ENCODE measurements at regions not wholly inside any gene's neighbourhood (a gene's known extent, or its start where the extent isn't known, plus 50 kb on each side); places are given as distances from the start of the nearest gene placed in this dataset.
A peak's percentile ranks its signal among the peaks of the same experiment; 100 is the strongest.
"Not testable (repeated sequence)": the region's sequence is repeated elsewhere in the genome, so short reads cannot be mapped to it uniquely, and the experiment has no call there.

DNA sequence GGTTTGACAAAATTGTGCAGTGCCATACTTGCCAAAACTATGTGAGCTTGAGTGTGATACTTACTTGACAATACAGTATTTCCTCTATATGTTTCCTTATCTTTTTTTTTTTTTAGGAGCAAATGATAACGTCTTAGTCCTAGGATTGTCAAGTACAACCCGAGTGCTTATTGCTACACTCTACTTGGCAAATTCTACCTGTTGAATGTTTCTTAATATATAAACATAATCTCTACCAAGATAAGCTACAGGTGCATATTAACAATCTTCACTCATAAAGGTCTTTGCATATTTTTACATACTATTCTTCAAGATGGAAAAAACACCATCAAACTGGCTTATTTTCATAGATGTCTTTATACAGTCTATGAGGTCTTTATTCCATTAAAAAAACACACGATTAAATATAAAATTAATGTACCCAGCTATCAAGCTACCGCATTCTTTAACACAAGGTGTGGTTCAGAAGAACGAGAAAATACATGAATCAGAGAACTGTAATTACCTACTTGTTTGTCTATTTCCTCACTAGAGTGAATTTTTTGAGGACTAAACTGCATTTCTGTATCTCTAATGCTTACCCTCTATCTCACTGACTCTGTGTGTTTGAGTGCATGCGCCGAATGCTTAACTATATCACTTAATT, 76.1 kb upstream of the PDSS1 start:
- no peak for DNase-seq (ENCODE audit: extremely low read depth in 1 of 2, low read depth in 1 of 2)

DNA sequence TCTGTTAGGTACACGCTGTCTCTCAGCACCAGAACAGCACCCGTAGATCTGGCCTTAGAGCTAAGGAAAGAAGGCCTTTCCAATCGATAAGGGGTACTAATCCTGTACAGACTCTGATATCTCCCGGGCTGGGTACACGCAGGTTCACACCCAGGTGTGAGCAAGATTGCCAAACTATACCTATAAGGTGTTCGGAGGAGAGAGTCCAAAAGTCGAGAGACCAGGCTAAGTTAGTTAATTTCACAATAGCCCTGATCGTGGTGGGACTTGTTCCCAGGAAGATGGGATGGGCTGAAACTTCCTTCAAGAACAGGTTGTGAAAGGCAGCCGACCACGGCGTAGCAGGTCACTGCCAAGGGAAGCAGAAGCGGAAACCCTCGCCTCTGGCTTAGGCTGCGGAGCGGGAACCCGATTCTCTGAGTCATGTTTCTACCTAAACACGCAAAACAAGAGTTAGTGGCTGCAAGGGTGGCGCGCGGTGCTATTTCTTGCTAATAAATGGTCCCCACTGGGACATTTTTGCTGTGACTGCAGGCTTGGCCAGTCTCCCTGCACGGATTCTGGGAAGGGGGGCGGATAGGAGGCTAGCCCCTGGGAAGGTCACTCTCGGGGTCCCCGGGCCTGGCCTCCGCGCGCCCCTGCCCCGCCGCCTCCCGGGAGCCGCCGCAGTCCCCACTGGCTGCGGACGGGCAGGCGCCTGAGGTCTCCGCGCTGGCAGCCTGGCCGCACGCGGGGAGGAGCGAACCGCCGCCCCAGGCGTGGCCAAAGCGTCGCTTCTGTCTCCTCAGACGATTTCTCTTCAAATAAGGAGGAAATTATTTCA, 75.4 kb upstream of the PDSS1 start:
- peak; percentile 11 for DNase-seq (ENCODE audit: extremely low read depth in 1 of 2, low read depth in 1 of 2)

GRCh38 chr10:26622891-26623290, 74.6 kb upstream of the PDSS1 start:
- DNase-seq (ENCODE audit: extremely low read depth in 1 of 2, low read depth in 1 of 2): no peak

DNA sequence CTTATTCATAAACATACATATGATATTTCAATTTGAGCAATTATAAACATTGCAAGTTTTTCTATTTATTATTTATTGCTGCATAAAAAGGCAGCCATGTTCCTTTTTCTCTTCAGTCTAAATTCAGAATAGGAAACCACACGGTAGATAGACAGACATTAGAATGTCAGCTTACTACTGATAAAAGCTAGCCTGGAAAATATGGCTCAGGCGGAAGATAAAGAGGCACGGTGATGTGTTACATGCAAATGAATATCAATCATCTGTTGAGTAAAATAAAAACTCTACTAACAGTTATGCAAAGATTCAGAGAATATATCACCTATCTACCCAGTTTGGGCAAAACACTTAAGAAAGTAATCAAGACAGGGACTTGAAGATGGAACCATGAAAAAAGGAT, 73.5 kb upstream of the PDSS1 start:
- DNase-seq (ENCODE audit: extremely low read depth in 1 of 2, low read depth in 1 of 2): no peak

DNA sequence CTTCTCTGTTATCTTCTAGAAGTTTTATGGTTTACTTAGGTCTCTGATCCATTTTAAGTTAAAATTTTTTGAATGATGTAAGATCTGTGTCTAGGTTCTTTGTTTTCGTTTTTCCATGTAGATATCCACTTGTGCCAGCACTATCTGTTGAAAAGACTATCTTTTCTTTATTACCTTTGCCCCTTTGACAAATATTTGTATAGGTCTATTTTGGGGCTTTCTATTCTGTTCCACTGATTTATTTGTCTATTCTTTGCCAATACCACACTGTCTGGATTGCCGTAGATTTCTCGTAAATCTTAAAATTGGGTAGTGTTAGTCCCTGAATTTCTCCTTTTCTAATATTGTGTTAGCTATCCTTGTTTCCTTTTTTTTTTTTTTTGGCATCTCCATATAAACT, 71.4 kb upstream of the PDSS1 start:
- no peak for DNase-seq (ENCODE audit: extremely low read depth in 1 of 2, low read depth in 1 of 2)

DNA sequence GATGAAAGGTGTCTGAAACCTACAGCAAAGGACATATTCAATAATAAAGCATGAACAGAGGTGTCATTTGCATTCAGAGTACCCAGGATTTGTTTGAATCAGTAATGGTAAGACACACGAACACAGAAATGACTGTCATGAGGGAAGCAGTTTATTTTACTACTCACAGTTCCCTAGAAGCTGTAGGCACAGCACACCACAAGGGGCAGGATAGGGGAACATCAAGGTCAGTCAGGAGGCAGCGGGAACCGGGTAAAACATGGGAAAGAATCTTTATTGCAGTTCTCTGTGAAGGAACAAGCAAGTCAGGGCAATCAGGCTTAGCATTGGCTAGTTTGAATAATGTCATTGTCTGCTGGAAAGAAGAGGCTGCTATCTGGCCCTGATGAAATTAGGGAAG, 70.2 kb upstream of the PDSS1 start:
- no peak for DNase-seq (ENCODE audit: extremely low read depth in 1 of 2, low read depth in 1 of 2)

GRCh38 chr10:26628395-26628794, 69.1 kb upstream of the PDSS1 start:
- DNase-seq (ENCODE audit: extremely low read depth in 1 of 2, low read depth in 1 of 2): no peak

DNA sequence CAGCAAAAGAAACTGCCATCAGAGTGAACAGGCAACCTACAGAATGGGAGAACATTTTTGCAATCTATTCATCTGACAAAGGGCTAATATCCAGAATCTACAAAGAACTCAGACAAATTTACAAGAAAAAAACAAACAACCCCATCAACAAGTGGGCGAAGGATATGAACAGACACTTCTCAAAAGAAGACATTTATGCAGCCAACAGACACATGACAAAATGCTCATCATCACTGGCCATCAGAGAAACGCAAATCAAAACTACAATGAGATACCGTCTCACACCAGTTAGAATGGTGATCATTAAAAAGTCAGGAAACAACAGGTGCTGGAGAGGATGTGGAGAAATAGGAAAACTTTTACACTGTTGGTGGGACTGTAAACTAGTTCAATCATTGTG, 65.3 kb upstream of the PDSS1 start:
- not testable (repeated sequence) for DNase-seq (ENCODE audit: extremely low read depth in 1 of 2, low read depth in 1 of 2)

GRCh38 chr10:26634111-26634510, 63.4 kb upstream of the PDSS1 start:
- DNase-seq (ENCODE audit: extremely low read depth in 1 of 2, low read depth in 1 of 2): not testable (repeated sequence)

- no peak for DNase-seq (ENCODE audit: extremely low read depth in 1 of 2, low read depth in 1 of 2)
These were observed 59.8 kb upstream of the PDSS1 start for GRCh38 chr10:26637521-26638275.

DNA sequence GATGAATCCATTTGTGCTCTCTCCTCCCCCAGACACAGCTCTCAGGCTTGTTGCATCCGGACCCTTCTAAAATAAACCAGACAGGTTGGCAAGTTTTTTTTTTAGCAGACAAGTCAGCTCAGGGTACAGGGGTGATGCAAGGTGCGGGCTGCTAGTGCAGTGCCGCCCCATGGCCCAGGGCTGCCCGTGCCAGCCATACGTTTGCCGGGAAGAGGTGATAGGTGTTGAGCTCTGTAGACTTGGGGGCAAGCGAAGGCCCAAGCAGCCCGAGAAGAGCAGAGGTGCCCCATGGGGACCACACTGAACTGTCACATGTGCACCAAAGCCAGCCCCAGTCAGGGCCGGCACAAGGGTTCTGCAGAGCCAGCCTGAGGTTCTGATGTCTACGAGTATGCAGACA, 57.1 kb upstream of the PDSS1 start:
- no peak for DNase-seq (ENCODE audit: extremely low read depth in 1 of 2, low read depth in 1 of 2)

DNA sequence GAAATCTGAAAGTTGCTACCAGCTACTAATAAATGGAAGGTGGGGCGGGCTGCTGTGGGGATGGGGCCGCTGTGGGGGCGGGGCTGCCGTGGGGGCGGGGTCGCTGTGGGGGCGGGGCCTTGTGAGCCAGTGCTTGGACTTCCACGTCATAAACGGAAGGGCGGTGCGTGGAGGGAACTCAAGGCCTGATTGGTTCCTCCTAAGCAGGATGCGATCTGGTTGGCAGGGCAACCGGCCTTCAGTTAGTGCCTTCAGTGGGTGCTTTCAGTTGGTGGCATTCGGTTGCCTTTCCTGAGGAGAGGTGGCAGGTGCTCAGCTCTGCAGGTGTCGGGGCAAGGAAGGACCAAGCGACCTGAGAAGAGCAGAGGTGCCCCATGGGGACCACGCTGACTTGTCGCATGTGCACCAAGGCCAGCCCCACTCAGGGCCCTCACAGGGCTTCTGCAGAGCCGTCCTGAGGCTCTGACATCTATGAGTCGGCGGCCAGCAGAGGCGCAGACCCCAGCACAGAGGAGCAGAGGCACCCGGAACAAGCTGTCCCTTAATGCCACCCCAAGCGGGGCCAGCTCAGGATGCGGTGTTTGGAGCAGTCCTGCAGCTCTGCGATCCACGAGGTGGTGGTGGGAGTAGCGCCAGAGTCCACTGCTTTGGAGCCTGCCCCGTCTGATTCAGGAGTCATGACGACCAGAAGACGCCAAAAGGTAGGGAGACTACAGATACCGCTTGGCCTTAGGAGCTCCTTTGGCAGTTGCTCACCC, 54.4 kb upstream of the PDSS1 start:
- DNase-seq (ENCODE audit: extremely low read depth in 1 of 2, low read depth in 1 of 2): no peak

DNA sequence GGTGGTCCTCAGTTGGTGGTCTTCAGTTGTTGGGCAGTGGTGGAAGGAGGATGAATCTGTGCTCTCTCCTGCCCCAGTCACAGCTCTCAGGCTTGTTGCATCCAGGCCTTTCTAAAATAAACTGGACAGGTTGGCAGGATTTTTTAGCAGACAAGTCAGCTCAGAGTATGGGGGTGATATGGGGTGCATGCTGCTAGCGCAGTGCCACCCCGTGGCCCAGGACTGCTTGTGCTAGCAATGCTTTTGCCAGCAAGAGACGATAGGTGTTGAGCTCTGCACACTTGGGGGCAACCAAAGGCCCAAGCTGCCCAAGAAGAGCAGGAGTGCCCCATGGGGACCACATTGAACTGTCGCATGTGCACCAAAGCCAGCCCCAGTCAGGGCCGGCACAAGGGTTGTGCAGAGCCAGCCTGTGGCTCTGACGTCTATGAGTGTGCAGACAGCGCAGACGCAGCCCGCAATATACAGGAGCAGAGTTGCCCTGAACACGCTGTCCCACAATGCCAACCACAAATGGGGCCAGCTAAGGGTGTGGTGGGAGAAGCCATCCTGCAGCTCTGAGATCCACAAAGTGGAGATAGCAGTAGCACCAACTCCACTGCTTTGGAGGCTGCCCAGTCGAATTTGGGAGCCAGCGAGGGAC, 49.8 kb upstream of the PDSS1 start:
- no peak for DNase-seq (ENCODE audit: extremely low read depth in 1 of 2, low read depth in 1 of 2)

All from stimulated activated CD8-positive, alpha-beta memory T cell treated with anti-CD3 and anti-CD28 coated beads, Interleukin-7, amount 100 ng/mL, for 48 hours (primary cell).